MG63 (cell line): ENCODE measurements at regions not wholly inside any gene's neighbourhood (a gene's known extent, or its start where the extent isn't known, plus 50 kb on each side); places are given as distances from the start of the nearest gene placed in this dataset.
A peak's percentile ranks its signal among the peaks of the same experiment; 100 is the strongest.

Source experiments
- DNase-seq: peaks from one replicate; pipeline ENCODE4 v3.0.0-alpha.2; 2020
- H3K27me3 ChIP-seq: fragments of 250-450 bp; sonication (Bioruptor Pico); 2 replicates; pipeline ENCODE4 v1.5.1; 2020; ENCODE audit warnings: mild to moderate bottlenecking, moderate library complexity
- H3K36me3 ChIP-seq: fragments of 250-450 bp; sonication (Bioruptor Pico); 2 replicates; pipeline ENCODE4 v1.5.1; 2020; ENCODE audit warnings: mild to moderate bottlenecking, moderate library complexity
- H3K4me3 ChIP-seq: fragments of 250-450 bp; sonication (Bioruptor Pico); 2 replicates; pipeline ENCODE4 v1.5.1; 2020; ENCODE audit warnings: mild to moderate bottlenecking, moderate library complexity
- H3K9me3 ChIP-seq: fragments of 250-450 bp; sonication (Bioruptor Pico); 2 replicates; pipeline ENCODE4 v1.5.1; 2020; ENCODE audit warnings: mild to moderate bottlenecking, moderate library complexity

DNA sequence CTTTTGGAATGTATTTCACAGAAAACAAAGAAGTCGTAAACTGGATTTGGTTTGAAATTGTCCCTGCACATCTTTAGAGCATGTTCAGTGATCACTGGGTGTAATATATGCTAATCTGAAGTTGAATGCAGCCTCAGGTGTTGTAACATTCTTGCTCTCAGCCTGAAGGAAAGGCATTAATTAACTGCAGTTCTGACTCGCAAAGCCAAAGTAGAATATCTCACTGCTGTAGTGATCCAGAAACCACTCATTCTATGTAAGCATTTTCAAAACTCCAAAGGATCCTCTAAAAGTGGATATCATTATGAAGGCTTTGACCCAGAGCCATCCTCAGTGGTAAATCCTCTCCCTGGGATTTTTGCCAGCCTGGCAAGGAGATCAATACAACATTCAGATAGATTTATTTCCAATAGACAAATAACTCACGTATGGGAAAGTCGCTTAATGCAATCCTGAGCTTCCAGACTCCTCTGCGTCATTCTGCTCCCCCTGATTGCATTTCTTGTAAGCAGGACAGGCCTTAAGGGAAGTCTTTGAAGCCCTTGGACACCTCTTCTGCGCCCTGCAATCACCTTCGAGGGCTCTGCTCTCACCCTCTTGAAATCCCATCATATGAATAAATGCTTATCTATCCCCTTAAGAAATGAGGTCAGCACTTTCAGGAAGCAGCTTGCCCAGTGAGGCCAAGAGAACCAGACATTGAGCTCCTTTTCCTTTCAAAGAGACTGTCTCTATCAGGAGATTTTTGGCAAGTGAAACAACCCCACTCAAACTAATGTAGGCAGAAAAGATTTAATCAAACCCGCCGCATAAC is 301.7 kb upstream of the NBEA start:
- Histone ChIP-seq H3K27me3 (no peaks in the 10 kb centered on the region; the same call in 1 of the 2 replicates), H3K36me3 (no peaks in the 10 kb centered on the region), H3K4me3 (no peak overlapping the region), H3K9me3 (no peaks in the 10 kb centered on the region)
- no peak for DNase-seq

DNA sequence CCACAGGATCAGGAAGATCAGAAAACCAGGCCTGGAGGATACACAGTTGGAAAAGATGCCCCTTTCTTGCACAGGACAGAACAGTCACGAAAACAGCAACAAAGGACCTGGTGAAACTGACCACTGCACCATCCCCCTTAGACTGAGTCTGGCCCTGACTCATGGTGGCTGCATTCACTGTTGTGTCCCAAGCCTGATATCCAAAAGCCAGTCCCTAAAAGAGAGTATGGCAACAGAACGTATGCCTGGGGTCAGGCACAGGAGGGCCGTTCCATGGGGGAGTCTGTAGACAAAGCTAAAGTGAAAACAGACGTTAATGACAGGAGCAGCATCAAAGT is 301.1 kb upstream of the NBEA start:
- no peaks in the 10 kb centered on the region for H3K9me3 ChIP-seq
- no peaks in the 10 kb centered on the region; the same call in 1 of the 2 replicates for H3K27me3 ChIP-seq
- no peak overlapping the region for H3K4me3 ChIP-seq
- no peak for DNase-seq
- H3K36me3 ChIP-seq: no peaks in the 10 kb centered on the region

- Histone ChIP-seq H3K4me3 (no peak overlapping the region), H3K36me3 (no peaks in the 10 kb centered on the region), H3K27me3 (no peaks in the 10 kb centered on the region), H3K9me3 (no peaks in the 10 kb centered on the region)
- no peak for DNase-seq
Observed at GRCh38 chr13:34647379-34648150, 294.5 kb upstream of the NBEA start.

DNA sequence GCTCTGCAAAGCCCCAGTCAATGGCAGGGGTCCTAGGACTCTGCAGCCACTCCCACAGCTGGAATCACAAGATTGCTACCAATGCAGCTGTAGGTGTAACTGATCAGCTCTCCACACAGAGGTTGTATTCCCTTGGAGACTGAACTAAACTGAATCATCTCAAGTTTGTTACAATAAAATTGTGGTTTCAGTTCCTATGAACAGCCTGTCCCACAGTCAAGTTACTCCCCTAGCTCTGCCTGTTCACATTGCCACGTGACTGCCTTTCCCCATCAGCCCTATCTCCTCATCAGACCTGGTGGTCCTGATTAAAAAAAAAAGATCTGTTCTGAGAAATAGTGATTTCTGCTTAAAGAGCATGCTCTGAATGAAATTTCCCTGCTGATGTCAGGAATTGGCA is 287.9 kb upstream of the NBEA start:
- H3K4me3 ChIP-seq: no peak overlapping the region
- no peaks in the 10 kb centered on the region for H3K9me3 ChIP-seq
- no peaks in the 10 kb centered on the region for H3K27me3 ChIP-seq
- no peaks in the 10 kb centered on the region for H3K36me3 ChIP-seq
- no peak for DNase-seq

- DNase-seq: no peak
- Histone ChIP-seq H3K27me3 (no peaks in the 10 kb centered on the region), H3K36me3 (no peaks in the 10 kb centered on the region), H3K9me3 (no peaks in the 10 kb centered on the region), H3K4me3 (no peak overlapping the region)
Observed at GRCh38 chr13:34654647-34655046, 287.4 kb upstream of the NBEA start.

DNA sequence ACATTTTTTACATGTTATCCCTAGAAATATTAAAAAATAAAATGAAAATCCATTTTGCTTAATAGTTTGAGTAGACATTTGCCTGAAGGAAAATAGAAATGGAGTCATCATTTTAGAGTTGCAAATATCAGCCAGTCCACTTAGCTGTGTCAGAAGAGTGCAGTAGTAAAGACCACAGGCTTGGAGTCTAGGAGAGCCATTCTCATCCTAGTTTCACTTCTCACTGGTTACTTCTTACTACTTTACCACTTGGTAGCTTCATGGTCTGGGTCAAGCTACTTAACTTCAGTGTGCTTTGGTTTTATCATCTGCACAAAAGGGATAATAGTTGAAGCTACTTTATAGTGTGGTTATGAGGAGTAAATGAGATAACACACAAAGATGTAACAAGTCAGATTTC is 286.5 kb upstream of the NBEA start:
- H3K36me3 ChIP-seq: no peaks in the 10 kb centered on the region
- H3K4me3 ChIP-seq: no peak overlapping the region
- H3K27me3 ChIP-seq: no peaks in the 10 kb centered on the region
- no peaks in the 10 kb centered on the region for H3K9me3 ChIP-seq
- no peak for DNase-seq

DNA sequence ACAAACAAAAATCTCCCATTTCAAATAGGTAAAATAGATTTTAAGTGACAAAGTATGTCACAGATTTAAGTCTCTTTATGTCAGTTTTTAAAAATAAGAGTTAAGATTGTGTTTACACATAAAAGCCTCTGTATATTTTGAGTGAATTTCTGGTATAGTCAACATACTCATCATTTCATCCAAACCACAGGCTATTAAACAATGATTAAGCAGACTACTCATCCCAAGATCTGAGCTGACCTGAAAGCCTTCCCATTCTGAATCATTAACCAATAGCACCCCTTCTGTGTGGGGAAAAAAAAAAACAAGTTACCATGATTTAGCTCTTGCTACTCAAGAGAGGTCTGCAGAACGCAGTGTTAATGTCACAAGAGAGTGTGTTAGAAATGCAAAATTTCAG is 284.4 kb upstream of the NBEA start:
- no peak overlapping the region for H3K4me3 ChIP-seq
- no peak for DNase-seq
- H3K27me3 ChIP-seq: no peaks in the 10 kb centered on the region
- no peaks in the 10 kb centered on the region for H3K36me3 ChIP-seq
- no peaks in the 10 kb centered on the region for H3K9me3 ChIP-seq

DNA sequence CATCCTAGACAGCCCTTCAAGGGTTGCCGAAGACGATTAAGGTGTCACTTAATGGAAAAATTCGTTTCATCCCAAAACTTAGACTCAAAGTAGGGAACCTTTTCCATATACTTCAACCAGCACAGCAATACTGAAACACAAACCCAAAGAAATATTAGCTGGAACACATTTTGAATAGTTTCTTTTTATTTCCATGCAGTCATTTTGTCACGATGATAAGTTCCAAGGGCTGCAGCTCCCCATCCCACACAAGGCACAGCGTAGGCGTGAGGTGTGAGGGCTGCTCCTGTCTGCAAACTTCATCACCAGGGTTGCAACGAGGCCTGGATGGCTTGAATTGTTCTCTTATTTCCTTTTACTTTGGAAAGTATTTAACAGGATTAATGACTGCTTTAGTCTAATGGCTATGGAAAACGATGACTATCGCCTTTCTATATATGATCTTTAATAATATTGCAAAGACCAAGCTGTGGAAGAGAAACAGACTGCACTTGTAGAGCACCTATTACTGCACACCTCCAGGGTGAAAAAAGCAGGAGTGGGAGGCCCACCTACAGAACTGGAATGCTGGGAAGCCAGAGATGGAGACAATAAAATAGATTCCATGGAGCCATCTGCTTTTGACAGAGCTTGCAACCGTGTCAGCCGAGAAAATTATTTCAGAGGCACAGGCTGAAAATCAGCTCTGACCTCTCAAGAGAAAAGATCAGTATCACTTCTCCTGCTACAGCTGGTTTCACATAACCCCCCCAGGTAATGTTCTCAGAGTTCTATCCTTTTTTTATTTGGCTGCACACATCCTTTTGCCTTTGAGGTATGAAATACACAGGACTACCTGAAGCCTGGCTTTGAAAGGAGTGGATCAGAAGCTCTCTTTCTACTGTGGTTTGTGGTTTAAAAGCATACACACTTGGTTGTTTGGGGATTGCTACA is 274.5 kb upstream of the NBEA start:
- H3K4me3 ChIP-seq: no peak overlapping the region
- no peaks in the 10 kb centered on the region for H3K9me3 ChIP-seq
- DNase-seq: no peak
- no peaks in the 10 kb centered on the region for H3K27me3 ChIP-seq
- H3K36me3 ChIP-seq: no peaks in the 10 kb centered on the region

GRCh38 chr13:34671137-34671536 is 270.9 kb upstream of the NBEA start:
- no peaks in the 10 kb centered on the region for H3K36me3 ChIP-seq
- no peaks in the 10 kb centered on the region for H3K27me3 ChIP-seq
- DNase-seq: peak; percentile 48
- H3K4me3 ChIP-seq: no peak overlapping the region
- H3K9me3 ChIP-seq: no peaks in the 10 kb centered on the region

- H3K9me3 ChIP-seq: no peaks in the 10 kb centered on the region
- DNase-seq: peak; percentile 21
- no peak overlapping the region for H3K4me3 ChIP-seq
- no peaks in the 10 kb centered on the region for H3K27me3 ChIP-seq
- H3K36me3 ChIP-seq: no peaks in the 10 kb centered on the region
Observed at GRCh38 chr13:34672631-34673030, 269.4 kb upstream of the NBEA start.

GRCh38 chr13:34675626-34676025 is 266.4 kb upstream of the NBEA start:
- no peak for DNase-seq
- no peaks in the 10 kb centered on the region for H3K9me3 ChIP-seq
- H3K4me3 ChIP-seq: no peak overlapping the region
- H3K36me3 ChIP-seq: no peaks in the 10 kb centered on the region
- H3K27me3 ChIP-seq: no peaks in the 10 kb centered on the region

GRCh38 chr13:34678154-34678553 is 263.9 kb upstream of the NBEA start:
- no peak for DNase-seq
- Histone ChIP-seq H3K9me3 (no peaks in the 10 kb centered on the region), H3K27me3 (no peaks in the 10 kb centered on the region), H3K36me3 (no peaks in the 10 kb centered on the region), H3K4me3 (no peak overlapping the region)

DNA sequence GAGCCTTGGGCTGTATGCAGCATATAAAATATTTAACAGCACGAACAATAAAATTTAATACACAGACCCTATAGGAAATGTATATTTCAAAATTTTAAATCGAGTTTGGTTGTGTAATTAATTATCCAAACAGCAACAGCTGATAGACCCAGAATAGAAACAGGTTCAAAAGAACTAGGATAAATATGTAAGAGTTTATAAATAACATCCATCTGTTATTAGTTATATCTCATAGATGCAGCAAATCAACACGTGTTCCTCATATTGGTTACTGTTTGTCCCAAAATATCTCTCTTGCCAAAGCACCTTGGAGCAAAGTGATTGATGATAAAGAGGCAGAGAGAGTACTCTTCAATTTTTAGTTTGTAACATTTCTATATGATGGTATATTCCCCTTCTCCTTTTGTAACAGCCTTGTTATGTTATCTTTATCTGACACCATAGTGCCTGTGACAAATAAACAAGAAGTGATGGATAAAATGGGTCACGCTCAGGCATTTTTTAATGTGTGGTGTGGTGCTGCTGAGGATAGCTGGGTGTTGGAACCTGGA is 260.6 kb upstream of the NBEA start:
- no peak for DNase-seq
- Histone ChIP-seq H3K9me3 (no peaks in the 10 kb centered on the region), H3K27me3 (no peaks in the 10 kb centered on the region), H3K4me3 (no peak overlapping the region), H3K36me3 (no peaks in the 10 kb centered on the region)

DNA sequence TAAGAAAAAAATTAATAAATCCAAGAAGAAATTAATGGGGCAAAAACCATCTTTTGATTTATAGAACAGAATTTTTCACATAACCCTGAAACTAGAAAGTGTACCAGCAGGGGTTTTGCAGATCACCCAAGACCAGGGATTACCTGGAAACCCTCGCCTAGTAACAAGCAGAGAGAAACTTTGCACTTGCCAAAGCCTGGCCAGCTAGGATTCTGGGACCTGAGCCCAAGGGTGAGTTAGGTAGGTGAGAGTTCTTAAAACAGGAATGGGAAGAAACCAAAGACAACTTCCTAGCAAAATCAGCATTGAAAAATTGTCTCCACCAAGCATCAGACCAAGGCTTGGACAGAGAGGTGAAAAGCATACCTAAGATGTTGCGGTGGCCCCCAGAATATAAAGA is 247.0 kb upstream of the NBEA start:
- Histone ChIP-seq H3K36me3 (no peaks in the 10 kb centered on the region), H3K9me3 (no peaks in the 10 kb centered on the region), H3K4me3 (no peak overlapping the region), H3K27me3 (no peaks in the 10 kb centered on the region)
- no peak for DNase-seq

DNA sequence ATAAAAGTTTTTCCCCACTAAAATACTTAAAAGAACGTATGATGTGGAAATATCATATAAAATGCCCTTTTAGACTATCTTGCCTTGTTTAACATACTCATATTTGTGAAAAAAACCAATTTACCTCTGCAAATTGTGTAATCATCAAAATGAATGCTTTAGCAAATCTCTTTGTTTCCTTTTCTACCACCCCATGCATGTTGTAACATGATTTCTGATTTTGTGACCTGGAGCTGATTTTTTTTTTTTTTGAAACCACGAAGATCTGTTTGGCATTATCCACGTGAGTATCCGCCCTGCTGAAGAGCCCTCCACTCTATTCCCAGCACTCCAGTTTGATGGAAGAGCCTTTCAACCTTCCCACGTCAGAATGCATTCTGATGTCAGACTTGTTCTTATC is 245.8 kb upstream of the NBEA start:
- Histone ChIP-seq H3K27me3 (no peaks in the 10 kb centered on the region), H3K36me3 (no peaks in the 10 kb centered on the region), H3K9me3 (no peaks in the 10 kb centered on the region), H3K4me3 (no peak overlapping the region)
- DNase-seq: no peak

GRCh38 chr13:34696741-34697140 is 245.3 kb upstream of the NBEA start:
- no peaks in the 10 kb centered on the region for H3K36me3 ChIP-seq
- H3K9me3 ChIP-seq: no peaks in the 10 kb centered on the region
- no peak overlapping the region for H3K4me3 ChIP-seq
- no peak for DNase-seq
- H3K27me3 ChIP-seq: no peaks in the 10 kb centered on the region

DNA sequence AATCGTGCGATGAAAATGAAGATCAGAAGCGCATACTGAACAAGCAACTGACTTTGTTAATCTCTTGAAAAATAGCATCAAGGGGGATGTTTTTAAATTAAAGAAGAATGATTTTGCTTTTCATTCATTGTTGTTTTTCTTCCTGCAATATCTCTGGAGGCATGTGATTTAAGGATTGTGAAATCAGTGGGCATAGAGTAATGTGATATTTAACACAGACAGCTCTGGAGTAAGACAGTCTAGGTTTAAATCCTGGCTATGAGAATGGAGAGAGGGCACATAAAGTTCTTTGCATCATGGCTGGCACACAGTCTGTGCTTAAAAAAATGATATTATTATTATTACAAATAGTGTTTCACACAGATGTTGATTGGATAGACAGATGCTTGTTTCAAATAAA is 243.1 kb upstream of the NBEA start:
- H3K36me3 ChIP-seq: no peaks in the 10 kb centered on the region
- H3K27me3 ChIP-seq: no peaks in the 10 kb centered on the region
- no peak for DNase-seq
- H3K4me3 ChIP-seq: no peak overlapping the region
- no peaks in the 10 kb centered on the region for H3K9me3 ChIP-seq
